ENCODE measurements at regions not wholly inside any gene's neighbourhood (a gene's known extent, or its start where the extent isn't known, plus 50 kb on each side); places are given as distances from the start of the nearest gene placed in this dataset.

DNA sequence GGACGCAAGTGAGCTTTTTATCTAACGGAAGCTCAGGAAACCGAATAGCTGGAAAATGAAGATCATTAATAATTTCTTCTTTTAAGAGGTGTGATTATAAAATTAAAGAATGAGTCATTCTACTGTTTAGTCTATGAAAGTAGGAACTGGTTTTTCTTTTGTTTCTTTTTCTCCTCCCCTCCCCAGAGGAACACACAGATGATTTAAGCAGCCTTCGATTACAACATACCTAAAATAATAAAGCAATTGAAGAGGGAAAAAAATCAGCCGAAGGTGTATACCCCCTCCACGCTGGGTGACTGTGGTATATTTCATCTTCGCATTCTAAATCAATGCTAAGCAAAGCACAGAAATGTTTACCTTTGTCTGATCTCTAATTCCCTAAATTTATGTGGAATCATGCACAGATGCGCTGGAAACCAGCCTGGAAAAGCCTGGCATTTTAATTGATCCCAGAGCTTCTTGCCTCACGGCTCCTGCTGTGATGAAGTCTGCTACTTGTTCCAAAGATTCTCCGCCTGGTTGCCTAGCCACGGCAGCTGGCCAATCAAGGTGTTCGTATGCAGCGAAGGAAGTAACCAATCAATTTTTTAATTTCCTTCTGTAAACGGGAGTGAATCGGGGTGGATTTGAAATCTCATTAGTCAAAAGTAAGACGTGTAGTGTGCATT lies 133.9 kb downstream of the FANCF start:
- peak; percentile 18 for DNase-seq

- DNase-seq = no peak
These were observed 142.0 kb downstream of the SLC17A6 start for GRCh38 chr11:22479971-22480720.

DNA sequence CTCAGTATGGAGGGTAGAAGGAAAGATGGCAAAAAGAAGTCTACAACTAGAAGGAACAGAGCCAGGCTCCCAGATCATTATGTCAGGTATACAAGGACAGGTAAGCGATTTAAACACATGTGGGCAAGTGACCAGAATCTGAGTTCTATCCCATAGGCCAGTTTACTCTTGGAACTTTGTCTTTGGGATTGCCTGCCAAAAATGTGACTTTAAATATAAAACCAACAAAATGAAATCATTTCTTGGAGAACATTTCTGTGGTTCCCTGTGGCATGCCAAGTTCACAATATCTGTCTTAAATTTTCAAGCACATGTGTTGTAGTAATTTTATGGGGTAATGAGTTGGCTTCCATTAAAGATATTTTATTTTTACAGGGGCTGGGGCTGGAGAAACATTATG lies 141.0 kb downstream of the SLC17A6 start:
- no peak for DNase-seq

GRCh38 chr11:22478169-22478568 lies 140.0 kb downstream of the SLC17A6 start:
- no peak for DNase-seq

DNA sequence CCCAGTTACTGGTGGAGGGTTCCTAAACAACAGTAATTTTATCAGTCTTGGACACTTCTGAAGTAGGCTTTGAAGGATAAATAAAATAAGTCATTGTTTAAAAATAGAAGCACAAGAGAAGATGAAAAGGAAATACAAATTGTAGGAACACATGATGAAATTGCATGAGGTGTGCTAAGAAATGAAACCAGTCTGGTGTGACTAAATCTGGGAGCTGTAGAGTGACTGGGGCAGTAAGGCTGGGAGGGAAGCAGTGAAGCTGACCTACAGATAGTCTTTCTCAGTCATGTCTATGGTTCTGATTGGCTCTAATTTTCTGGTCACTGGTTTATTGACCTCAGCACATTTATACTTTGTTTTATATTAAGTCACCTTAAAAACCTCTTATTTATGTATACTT lies 139.1 kb downstream of the SLC17A6 start:
- DNase-seq = no peak

- DNase-seq = no peak
These were observed 138.4 kb downstream of the SLC17A6 start for GRCh38 chr11:22476589-22476988.

DNA sequence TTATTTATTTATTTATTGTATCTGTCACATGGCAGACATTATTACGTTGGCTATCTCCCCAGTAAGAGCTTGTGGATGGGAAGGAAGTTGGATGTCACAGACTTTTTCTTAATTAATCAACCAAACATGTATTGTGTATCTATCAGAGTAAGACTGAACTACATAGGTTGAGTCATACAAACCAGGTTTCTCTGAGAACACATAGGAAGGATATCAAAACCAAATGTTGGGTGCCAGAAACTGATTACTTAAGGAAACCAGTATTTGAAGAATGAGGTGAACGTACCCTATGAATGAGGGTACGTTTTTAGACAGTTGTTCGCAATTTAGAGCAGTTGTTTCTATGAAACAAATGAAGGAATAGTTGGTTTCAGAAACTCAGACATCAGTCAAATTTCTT lies 136.4 kb downstream of the SLC17A6 start:
- DNase-seq = no peak

DNA sequence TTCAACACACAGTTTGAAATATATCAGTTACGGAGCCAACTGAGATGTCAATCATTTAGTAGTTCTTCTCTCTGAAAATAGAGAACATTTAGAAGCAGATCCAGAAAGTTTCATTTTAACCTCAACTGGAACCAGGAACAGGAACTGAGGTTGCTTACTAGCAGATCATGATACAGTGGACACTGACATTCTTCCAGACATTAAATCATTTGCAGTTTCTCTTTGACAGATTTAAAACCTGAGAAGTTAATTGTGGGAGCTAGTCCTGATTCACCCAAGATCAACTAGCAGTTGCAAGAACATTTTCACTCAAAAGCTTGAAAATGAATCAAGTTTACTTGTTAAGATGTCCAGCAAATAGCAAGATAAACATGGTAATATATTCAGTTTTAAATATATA lies 135.4 kb downstream of the SLC17A6 start:
- DNase-seq = no peak

DNA sequence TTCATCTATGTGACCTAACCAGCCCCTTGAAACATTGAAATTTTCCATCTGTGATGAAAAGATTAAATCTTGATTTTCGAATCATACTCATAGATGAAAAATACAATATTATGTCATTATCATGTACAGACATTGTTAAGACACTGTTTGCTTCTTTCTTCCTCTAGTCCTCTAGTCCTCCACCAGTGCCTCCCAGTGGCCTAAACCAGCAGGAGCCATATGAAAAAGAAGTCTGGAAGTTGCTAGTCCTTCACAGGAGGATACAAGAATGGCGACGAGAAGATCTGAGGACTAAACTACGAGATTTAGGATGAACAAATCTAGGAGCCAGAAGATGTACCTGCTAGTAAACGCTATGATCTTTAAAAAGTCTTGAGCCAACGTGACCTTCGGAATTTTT lies 134.1 kb downstream of the SLC17A6 start:
- DNase-seq = no peak

- DNase-seq = no peak
These were observed 133.2 kb downstream of the SLC17A6 start for GRCh38 chr11:22471385-22471784.

- no peak for DNase-seq
These were observed 129.6 kb downstream of the SLC17A6 start for GRCh38 chr11:22467741-22468140.

DNA sequence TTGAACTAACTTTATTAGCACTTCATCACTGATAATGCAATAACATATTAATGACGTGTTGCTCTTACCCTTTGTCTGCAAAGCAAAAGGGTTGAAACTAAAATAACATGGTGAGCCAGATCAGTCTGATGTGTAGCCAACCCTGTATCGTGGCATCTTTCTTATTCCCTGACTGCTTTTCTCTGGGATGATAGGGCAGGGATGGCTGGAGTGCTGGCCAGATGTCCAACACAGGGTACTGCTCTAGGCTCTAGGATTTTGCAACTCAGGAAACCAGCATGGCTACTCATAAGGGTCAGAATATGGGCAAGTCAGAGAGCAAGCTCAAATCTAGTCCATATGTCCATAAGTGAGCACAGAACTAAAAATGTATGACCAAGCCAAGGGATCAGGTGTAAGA lies 129.1 kb downstream of the SLC17A6 start:
- DNase-seq = no peak

DNA sequence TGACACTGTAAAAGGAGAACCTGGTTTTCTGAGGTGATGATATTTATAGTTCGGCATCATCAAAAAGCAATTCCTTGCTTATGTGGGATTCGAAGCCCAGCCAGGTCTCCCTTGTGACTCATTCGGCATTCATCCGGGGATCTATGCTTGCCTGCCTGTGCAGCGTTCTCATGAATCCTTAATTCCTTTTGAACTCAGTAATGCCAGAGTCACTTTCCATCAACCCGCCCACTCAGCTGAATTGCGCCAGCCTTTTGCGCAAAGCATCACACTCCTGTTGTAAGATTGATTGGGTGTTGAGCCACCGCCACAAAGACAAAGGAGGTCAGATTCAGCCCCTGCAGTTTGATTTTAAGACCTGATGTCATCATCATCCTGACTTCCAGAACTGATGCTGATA lies 128.6 kb downstream of the SLC17A6 start:
- DNase-seq = no peak

GRCh38 chr11:22466351-22466750 lies 128.2 kb downstream of the SLC17A6 start:
- DNase-seq = no peak

GRCh38 chr11:22465620-22466019 lies 127.4 kb downstream of the SLC17A6 start:
- DNase-seq = no peak

- DNase-seq = no peak
These were observed 123.4 kb downstream of the SLC17A6 start for GRCh38 chr11:22461626-22462025.

DNA sequence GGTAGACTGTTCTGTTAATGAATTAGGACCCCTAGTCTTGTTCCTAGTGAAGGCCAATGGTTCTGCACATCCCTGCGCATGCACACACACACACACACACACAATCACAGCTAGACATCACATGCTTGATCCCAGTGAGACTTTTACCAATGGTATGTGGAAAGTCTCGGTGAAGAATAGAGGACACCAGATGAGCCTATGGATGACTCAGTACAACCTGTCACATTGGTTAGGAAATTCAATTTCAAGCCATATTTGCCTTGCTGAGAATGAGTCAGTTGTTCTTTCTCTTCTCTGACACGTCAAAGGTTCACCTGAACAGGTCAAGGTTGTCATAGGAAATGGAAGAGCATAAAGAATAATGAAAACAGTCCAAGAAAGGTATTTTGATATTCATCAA lies 122.0 kb downstream of the SLC17A6 start:
- DNase-seq = no peak

GRCh38 chr11:22459048-22459447 lies 120.9 kb downstream of the SLC17A6 start:
- DNase-seq = no peak

- no peak for DNase-seq
These were observed 120.0 kb downstream of the SLC17A6 start for GRCh38 chr11:22458161-22458560.

GRCh38 chr11:22456993-22457762 lies 119.0 kb downstream of the SLC17A6 start:
- DNase-seq = no peak

- DNase-seq = no peak
These were observed 116.4 kb downstream of the SLC17A6 start for GRCh38 chr11:22454461-22455090.

GRCh38 chr11:22449441-22449840 lies 111.3 kb downstream of the SLC17A6 start:
- no peak for DNase-seq

GRCh38 chr11:22444076-22444475 lies 105.9 kb downstream of the SLC17A6 start:
- no peak for DNase-seq

Measured in NCI-H774 (cell line).